ENCODE measurements at regions not wholly inside any gene's neighbourhood (a gene's known extent, or its start where the extent isn't known, plus 50 kb on each side); places are given as distances from the start of the nearest gene placed in this dataset.
"Not testable (repeated sequence)": the region's sequence is repeated elsewhere in the genome, so short reads cannot be mapped to it uniquely, and the experiment has no call there.

- TF ChIP-seq CTCF (IDR thresholded peaks at IDR 0.05; ENCODE audit: low read depth, low read length) (no peak), EZH2phosphoT487 (IDR thresholded peaks at IDR 0.05; ENCODE audit: low read depth) (no peak)
- H3K27ac ChIP-seq (ENCODE audit: low read length), result no peak overlapping the region
- no peaks in the 10 kb centered on the region for H3K9me3 ChIP-seq (ENCODE audit: insufficient read depth, low read length)
These were observed 115.8 kb upstream of the HAND1 start for GRCh38 chr5:154593796-154594195.

GRCh38 chr5:154593071-154593470 lies 115.0 kb upstream of the HAND1 start:
- H3K79me2 ChIP-seq (ENCODE audit: low read length), result no peaks in the 10 kb centered on the region

More at GRCh38 chr5:154593796-154594195, 115.8 kb upstream of the HAND1 start:
- Histone ChIP-seq H2AFZ (ENCODE audit: low read depth, low read length) (no peak overlapping the region), H3K4me1 (ENCODE audit: low read length) (no peaks in the 10 kb centered on the region), H3K9ac (ENCODE audit: low read length) (no peak overlapping the region), H3K4me3 (ENCODE audit: low read length) (no peak overlapping the region), H3K4me2 (ENCODE audit: low read length) (no peak overlapping the region), H3K79me2 (ENCODE audit: low read length) (no peaks in the 10 kb centered on the region), H3K36me3 (replicated peaks; ENCODE audit: low read depth, low read length) (no peaks in the 10 kb centered on the region), H4K20me1 (ENCODE audit: insufficient read depth, low read length) (no peaks in the 10 kb centered on the region), H3K27me3 (ENCODE audit: low read depth, low read length) (no peaks in the 10 kb centered on the region)

GRCh38 chr5:154590093-154590724 lies 112.2 kb upstream of the HAND1 start:
- H3K4me2 ChIP-seq (ENCODE audit: low read length), result no peak overlapping the region
- H3K9me3 ChIP-seq (ENCODE audit: insufficient read depth, low read length), result no peaks in the 10 kb centered on the region
- TF ChIP-seq EZH2phosphoT487 (IDR thresholded peaks at IDR 0.05; ENCODE audit: low read depth), result no peak
- no peak for TF ChIP-seq CTCF (IDR thresholded peaks at IDR 0.05; ENCODE audit: low read depth, low read length)
- no peaks in the 10 kb centered on the region for H3K36me3 ChIP-seq (replicated peaks; ENCODE audit: low read depth, low read length)
- no peak overlapping the region for H3K4me3 ChIP-seq (ENCODE audit: low read length)
- no peaks in the 10 kb centered on the region for H4K20me1 ChIP-seq (ENCODE audit: insufficient read depth, low read length)
- no peak overlapping the region for H3K27ac ChIP-seq (ENCODE audit: low read length)
- H3K4me1 ChIP-seq (ENCODE audit: low read length), result no peaks in the 10 kb centered on the region
- no peak overlapping the region for H2AFZ ChIP-seq (ENCODE audit: low read depth, low read length)
- H3K79me2 ChIP-seq (ENCODE audit: low read length), result no peaks in the 10 kb centered on the region
- no peaks in the 10 kb centered on the region for H3K27me3 ChIP-seq (ENCODE audit: low read depth, low read length)
- no peak overlapping the region for H3K9ac ChIP-seq (ENCODE audit: low read length)

More at GRCh38 chr5:154593071-154593470, 115.0 kb upstream of the HAND1 start:
- H3K9me3 ChIP-seq (ENCODE audit: insufficient read depth, low read length), result no peaks in the 10 kb centered on the region
- no peak overlapping the region for H3K9ac ChIP-seq (ENCODE audit: low read length)
- no peaks in the 10 kb centered on the region for H3K4me1 ChIP-seq (ENCODE audit: low read length)
- H4K20me1 ChIP-seq (ENCODE audit: insufficient read depth, low read length), result no peaks in the 10 kb centered on the region
- no peaks in the 10 kb centered on the region for H3K27me3 ChIP-seq (ENCODE audit: low read depth, low read length)
- H2AFZ ChIP-seq (ENCODE audit: low read depth, low read length), result no peak overlapping the region
- H3K36me3 ChIP-seq (replicated peaks; ENCODE audit: low read depth, low read length), result no peaks in the 10 kb centered on the region
- no peak overlapping the region for H3K27ac ChIP-seq (ENCODE audit: low read length)
- H3K4me2 ChIP-seq (ENCODE audit: low read length), result no peak overlapping the region
- TF ChIP-seq CTCF (IDR thresholded peaks at IDR 0.05; ENCODE audit: low read depth, low read length), result no peak
- TF ChIP-seq EZH2phosphoT487 (IDR thresholded peaks at IDR 0.05; ENCODE audit: low read depth), result no peak
- H3K4me3 ChIP-seq (ENCODE audit: low read length), result no peak overlapping the region

GRCh38 chr5:154589511-154589910 lies 111.5 kb upstream of the HAND1 start:
- no peak overlapping the region for H3K4me3 ChIP-seq (ENCODE audit: low read length)
- no peaks in the 10 kb centered on the region for H3K79me2 ChIP-seq (ENCODE audit: low read length)
- TF ChIP-seq EZH2phosphoT487 (IDR thresholded peaks at IDR 0.05; ENCODE audit: low read depth) (no peak), CTCF (IDR thresholded peaks at IDR 0.05; ENCODE audit: low read depth, low read length) (no peak)
- H2AFZ ChIP-seq (ENCODE audit: low read depth, low read length), result no peak overlapping the region
- H3K9me3 ChIP-seq (ENCODE audit: insufficient read depth, low read length), result no peaks in the 10 kb centered on the region
- no peak overlapping the region for H3K9ac ChIP-seq (ENCODE audit: low read length)
- no peak overlapping the region for H3K27ac ChIP-seq (ENCODE audit: low read length)
- H3K4me1 ChIP-seq (ENCODE audit: low read length), result no peaks in the 10 kb centered on the region
- H4K20me1 ChIP-seq (ENCODE audit: insufficient read depth, low read length), result no peaks in the 10 kb centered on the region
- no peaks in the 10 kb centered on the region for H3K36me3 ChIP-seq (replicated peaks; ENCODE audit: low read depth, low read length)
- H3K27me3 ChIP-seq (ENCODE audit: low read depth, low read length), result no peaks in the 10 kb centered on the region
- no peak overlapping the region for H3K4me2 ChIP-seq (ENCODE audit: low read length)

- not testable (repeated sequence) for H4K20me1 ChIP-seq (ENCODE audit: insufficient read depth, low read length); H3K9ac ChIP-seq (ENCODE audit: low read length); H3K27me3 ChIP-seq (ENCODE audit: low read depth, low read length); H3K4me2 ChIP-seq (ENCODE audit: low read length); H3K9me3 ChIP-seq (ENCODE audit: insufficient read depth, low read length); H3K79me2 ChIP-seq (ENCODE audit: low read length); H2AFZ ChIP-seq (ENCODE audit: low read depth, low read length); H3K4me1 ChIP-seq (ENCODE audit: low read length); H3K4me3 ChIP-seq (ENCODE audit: low read length); H3K36me3 ChIP-seq (replicated peaks; ENCODE audit: low read depth, low read length); H3K27ac ChIP-seq (ENCODE audit: low read length)
These were observed 110.9 kb upstream of the HAND1 start for GRCh38 chr5:154588833-154589425.

Data from OCI-LY3 (cell line).